ENCODE measurements at regions not wholly inside any gene's neighbourhood (a gene's known extent, or its start where the extent isn't known, plus 50 kb on each side); places are given as distances from the start of the nearest gene placed in this dataset.

DNA sequence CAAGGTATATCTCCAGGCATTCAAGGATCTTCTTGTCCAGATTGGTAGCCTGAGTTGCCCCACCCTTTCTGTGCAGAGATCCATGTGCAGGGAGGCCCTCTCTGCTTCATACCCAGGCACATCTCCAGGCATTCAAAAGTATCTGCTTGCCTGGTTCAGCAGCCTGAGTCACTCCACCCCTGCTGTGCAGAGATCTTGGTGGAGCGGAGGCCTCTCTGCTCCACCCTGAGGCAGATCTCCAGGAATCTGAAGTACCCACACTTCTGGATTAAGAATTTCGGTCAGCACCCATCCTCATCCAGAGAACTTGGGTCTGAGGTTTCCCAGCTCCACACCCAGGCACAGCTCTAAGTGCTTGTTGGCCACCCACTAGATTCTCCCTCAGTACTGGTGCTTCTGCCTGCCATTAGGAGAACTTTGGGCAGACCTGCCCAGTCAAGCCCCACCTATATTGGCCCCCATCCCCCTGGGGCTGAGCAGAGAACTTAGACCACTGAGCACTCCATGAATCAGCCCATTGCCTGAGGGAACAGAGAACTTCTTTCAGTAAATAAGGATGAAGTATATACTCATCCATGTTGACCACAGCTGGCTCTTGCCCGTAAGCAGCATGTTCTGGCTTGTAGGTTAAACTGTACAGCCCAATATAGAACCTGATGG, 199.5 kb upstream of the ZCCHC13 start:
- TF ChIP-seq ZNF302 (tag by site-specific recombination; IDR thresholded peaks at IDR 0.05; ENCODE audit: low read depth) (no peak), YY1 (tag by site-specific recombination; IDR thresholded peaks at IDR 0.05) (no peak), ZNF311 (tag by site-specific recombination; IDR thresholded peaks at IDR 0.05; ENCODE audit: borderline replicate concordance) (no peak), ZNF544 (tag by site-specific recombination; IDR thresholded peaks at IDR 0.05) (no peak), ZNF174 (tag by site-specific recombination; IDR thresholded peaks at IDR 0.05) (no peak), ZNF274 (IDR thresholded peaks at IDR 0.05; ENCODE audit: low read length) (no peak), ZNF274 (tag by site-specific recombination; IDR thresholded peaks at IDR 0.05; ENCODE audit: borderline replicate concordance) (no peak), WT1 (tag by site-specific recombination; IDR thresholded peaks at IDR 0.05) (no peak), ZNF707 (tag by site-specific recombination; IDR thresholded peaks at IDR 0.05) (no peak)
- TF ChIP-seq, protein P1, sequence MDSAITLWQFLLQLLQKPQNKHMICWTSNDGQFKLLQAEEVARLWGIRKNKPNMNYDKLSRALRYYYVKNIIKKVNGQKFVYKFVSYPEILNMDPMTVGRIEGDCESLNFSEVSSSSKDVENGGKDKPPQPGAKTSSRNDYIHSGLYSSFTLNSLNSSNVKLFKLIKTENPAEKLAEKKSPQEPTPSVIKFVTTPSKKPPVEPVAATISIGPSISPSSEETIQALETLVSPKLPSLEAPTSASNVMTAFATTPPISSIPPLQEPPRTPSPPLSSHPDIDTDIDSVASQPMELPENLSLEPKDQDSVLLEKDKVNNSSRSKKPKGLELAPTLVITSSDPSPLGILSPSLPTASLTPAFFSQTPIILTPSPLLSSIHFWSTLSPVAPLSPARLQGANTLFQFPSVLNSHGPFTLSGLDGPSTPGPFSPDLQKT (IDR thresholded peaks at IDR 0.05; ENCODE audit: borderline replicate concordance, low read depth, low read length) = no peak
- TF ChIP-seq, protein P2, sequence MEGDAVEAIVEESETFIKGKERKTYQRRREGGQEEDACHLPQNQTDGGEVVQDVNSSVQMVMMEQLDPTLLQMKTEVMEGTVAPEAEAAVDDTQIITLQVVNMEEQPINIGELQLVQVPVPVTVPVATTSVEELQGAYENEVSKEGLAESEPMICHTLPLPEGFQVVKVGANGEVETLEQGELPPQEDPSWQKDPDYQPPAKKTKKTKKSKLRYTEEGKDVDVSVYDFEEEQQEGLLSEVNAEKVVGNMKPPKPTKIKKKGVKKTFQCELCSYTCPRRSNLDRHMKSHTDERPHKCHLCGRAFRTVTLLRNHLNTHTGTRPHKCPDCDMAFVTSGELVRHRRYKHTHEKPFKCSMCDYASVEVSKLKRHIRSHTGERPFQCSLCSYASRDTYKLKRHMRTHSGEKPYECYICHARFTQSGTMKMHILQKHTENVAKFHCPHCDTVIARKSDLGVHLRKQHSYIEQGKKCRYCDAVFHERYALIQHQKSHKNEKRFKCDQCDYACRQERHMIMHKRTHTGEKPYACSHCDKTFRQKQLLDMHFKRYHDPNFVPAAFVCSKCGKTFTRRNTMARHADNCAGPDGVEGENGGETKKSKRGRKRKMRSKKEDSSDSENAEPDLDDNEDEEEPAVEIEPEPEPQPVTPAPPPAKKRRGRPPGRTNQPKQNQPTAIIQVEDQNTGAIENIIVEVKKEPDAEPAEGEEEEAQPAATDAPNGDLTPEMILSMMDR (tag by site-specific recombination; IDR thresholded peaks at IDR 0.05) = no peak
- TF ChIP-seq, protein P3, sequence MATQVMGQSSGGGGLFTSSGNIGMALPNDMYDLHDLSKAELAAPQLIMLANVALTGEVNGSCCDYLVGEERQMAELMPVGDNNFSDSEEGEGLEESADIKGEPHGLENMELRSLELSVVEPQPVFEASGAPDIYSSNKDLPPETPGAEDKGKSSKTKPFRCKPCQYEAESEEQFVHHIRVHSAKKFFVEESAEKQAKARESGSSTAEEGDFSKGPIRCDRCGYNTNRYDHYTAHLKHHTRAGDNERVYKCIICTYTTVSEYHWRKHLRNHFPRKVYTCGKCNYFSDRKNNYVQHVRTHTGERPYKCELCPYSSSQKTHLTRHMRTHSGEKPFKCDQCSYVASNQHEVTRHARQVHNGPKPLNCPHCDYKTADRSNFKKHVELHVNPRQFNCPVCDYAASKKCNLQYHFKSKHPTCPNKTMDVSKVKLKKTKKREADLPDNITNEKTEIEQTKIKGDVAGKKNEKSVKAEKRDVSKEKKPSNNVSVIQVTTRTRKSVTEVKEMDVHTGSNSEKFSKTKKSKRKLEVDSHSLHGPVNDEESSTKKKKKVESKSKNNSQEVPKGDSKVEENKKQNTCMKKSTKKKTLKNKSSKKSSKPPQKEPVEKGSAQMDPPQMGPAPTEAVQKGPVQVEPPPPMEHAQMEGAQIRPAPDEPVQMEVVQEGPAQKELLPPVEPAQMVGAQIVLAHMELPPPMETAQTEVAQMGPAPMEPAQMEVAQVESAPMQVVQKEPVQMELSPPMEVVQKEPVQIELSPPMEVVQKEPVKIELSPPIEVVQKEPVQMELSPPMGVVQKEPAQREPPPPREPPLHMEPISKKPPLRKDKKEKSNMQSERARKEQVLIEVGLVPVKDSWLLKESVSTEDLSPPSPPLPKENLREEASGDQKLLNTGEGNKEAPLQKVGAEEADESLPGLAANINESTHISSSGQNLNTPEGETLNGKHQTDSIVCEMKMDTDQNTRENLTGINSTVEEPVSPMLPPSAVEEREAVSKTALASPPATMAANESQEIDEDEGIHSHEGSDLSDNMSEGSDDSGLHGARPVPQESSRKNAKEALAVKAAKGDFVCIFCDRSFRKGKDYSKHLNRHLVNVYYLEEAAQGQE (tag by site-specific recombination; IDR thresholded peaks at IDR 0.05) = no peak
- TF ChIP-seq, protein P4, sequence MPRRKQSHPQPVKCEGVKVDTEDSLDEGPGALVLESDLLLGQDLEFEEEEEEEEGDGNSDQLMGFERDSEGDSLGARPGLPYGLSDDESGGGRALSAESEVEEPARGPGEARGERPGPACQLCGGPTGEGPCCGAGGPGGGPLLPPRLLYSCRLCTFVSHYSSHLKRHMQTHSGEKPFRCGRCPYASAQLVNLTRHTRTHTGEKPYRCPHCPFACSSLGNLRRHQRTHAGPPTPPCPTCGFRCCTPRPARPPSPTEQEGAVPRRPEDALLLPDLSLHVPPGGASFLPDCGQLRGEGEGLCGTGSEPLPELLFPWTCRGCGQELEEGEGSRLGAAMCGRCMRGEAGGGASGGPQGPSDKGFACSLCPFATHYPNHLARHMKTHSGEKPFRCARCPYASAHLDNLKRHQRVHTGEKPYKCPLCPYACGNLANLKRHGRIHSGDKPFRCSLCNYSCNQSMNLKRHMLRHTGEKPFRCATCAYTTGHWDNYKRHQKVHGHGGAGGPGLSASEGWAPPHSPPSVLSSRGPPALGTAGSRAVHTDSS (tag by site-specific recombination; IDR thresholded peaks at IDR 0.05) = no peak

Data from HEK293 (cell line).